CD8-positive, alpha-beta memory T cell (primary cell): ENCODE measurements at regions not wholly inside any gene's neighbourhood (a gene's known extent, or its start where the extent isn't known, plus 50 kb on each side); places are given as distances from the start of the nearest gene placed in this dataset.
"Not testable (repeated sequence)": the region's sequence is repeated elsewhere in the genome, so short reads cannot be mapped to it uniquely, and the experiment has no call there.

Source experiments
- CTCF ChIA-PET: fragments of 350-600 bp; sonication (Branson Sonifier 250); formaldehyde crosslinking; loops from one replicate; lab custom pipeline; 2021; ENCODE audit warnings: antibody characterized with exemption; lab: Charles Lee
- POLR2A ChIA-PET: fragments of 350-600 bp; sonication (Branson Sonifier 250); formaldehyde crosslinking; loops from one replicate; lab custom pipeline; 2021; ENCODE audit warnings: antibody characterized with exemption; lab: Charles Lee
- DNase-seq, 5 donors: peaks; one replicate each; pipeline versions ENCODE4 v3.0.0 to v3.0.0-alpha.2; 2020 to 2022; ENCODE audit warnings: mixed read lengths in 1 of 5
- H3K27ac ChIP-seq: one replicate; pipeline ENCODE4 v1.7.0; 2013; ENCODE audit warnings: low read depth, mild to moderate bottlenecking, low read length, moderate library complexity
- H3K27me3 ChIP-seq: 2 replicates; pipeline ENCODE4 v1.7.0; 2013; ENCODE audit warnings: low read length, mild to moderate bottlenecking; ENCODE audit not compliant: insufficient read depth, poor library complexity, severe bottlenecking
- H3K36me3 ChIP-seq: 2 replicates; pipeline ENCODE4 v1.7.0; 2013; ENCODE audit warnings: mild to moderate bottlenecking, low read length, moderate library complexity; ENCODE audit not compliant: insufficient read depth
- H3K4me1 ChIP-seq: 2 replicates; pipeline ENCODE4 v1.7.0; 2013; ENCODE audit warnings: mild to moderate bottlenecking, low read length, moderate library complexity; ENCODE audit not compliant: insufficient read depth
- H3K4me3 ChIP-seq: 2 replicates; pipeline ENCODE4 v1.7.0; 2013; ENCODE audit warnings: mild to moderate bottlenecking, low read length
- H3K9me3 ChIP-seq: 2 replicates; pipeline ENCODE4 v1.7.0; 2013; ENCODE audit warnings: mild to moderate bottlenecking, low read length
- H3K27ac Mint-ChIP-seq, 8 donors: one replicate each; pipeline ENCODE4 v1.8.0; 2020 to 2021; ENCODE audit warnings: mixed read lengths in 8 of 8, mild to moderate bottlenecking in 6 of 8, inconsistent platforms in 3 of 8, moderate library complexity in 3 of 8
- H3K27me3 Mint-ChIP-seq, 2 donors: one replicate each; pipeline ENCODE4 v1.8.0; 2020 to 2021; ENCODE audit warnings: mixed read lengths in 2 of 2, mild to moderate bottlenecking in 1 of 2, moderate library complexity in 1 of 2
- H3K36me3 Mint-ChIP-seq, 3 donors: one replicate each; pipeline ENCODE4 v1.8.0; 2020 to 2021; ENCODE audit warnings: mixed read lengths in 3 of 3, inconsistent platforms in 1 of 3, mild to moderate bottlenecking in 1 of 3
- H3K4me1 Mint-ChIP-seq, 3 donors: one replicate each; pipeline ENCODE4 v1.8.0; 2020 to 2021; ENCODE audit warnings: mixed read lengths in 3 of 3, inconsistent platforms in 1 of 3, mild to moderate bottlenecking in 1 of 3
- H3K4me3 Mint-ChIP-seq, 7 donors: one replicate each; pipeline ENCODE4 v1.8.0; 2020 to 2021; ENCODE audit warnings: mixed read lengths in 7 of 7, mild to moderate bottlenecking in 6 of 7, moderate library complexity in 4 of 7, inconsistent platforms in 2 of 7
- H3K9me3 Mint-ChIP-seq, 5 donors: one replicate each; pipeline ENCODE4 v1.8.0; 2020 to 2022; ENCODE audit warnings: mixed read lengths in 5 of 5, mild to moderate bottlenecking in 3 of 5, moderate library complexity in 2 of 5, inconsistent platforms in 1 of 5

GRCh38 chr10:35874311-35875015, 232.4 kb upstream of the FZD8 start:
- H3K9me3 Mint-ChIP-seq, result peaks cover 0 to 5% (median 3%) of the 10 kb centered on the region in 5 donors
- H3K27me3 Mint-ChIP-seq, result no peaks in the 10 kb centered on the region
- no peak overlapping the region for H3K27ac Mint-ChIP-seq
- no peak for DNase-seq
- no peak overlapping the region for H3K4me3 Mint-ChIP-seq
- Histone ChIP-seq H3K36me3 (no peaks in the 10 kb centered on the region), H3K27me3 (no peaks in the 10 kb centered on the region), H3K4me3 (no peak overlapping the region), H3K9me3 (no peaks in the 10 kb centered on the region), H3K4me1 (no peaks in the 10 kb centered on the region), H3K27ac (no peak overlapping the region)
- no peaks in the 10 kb centered on the region for H3K4me1 Mint-ChIP-seq
- no peaks in the 10 kb centered on the region for H3K36me3 Mint-ChIP-seq
- POLR2A ChIA-PET, result no interaction called here
- CTCF ChIA-PET, result no interaction called here

GRCh38 chr10:35872671-35873070, 230.6 kb upstream of the FZD8 start:
- CTCF ChIA-PET, result no interaction called here
- Histone ChIP-seq H3K9me3 (no peaks in the 10 kb centered on the region), H3K27ac (no peak overlapping the region), H3K36me3 (no peaks in the 10 kb centered on the region), H3K4me1 (no peaks in the 10 kb centered on the region), H3K27me3 (no peaks in the 10 kb centered on the region), H3K4me3 (no peak overlapping the region)
- POLR2A ChIA-PET, result no interaction called here
- Mint-ChIP-seq H3K27ac (no peak overlapping the region), H3K4me1 (no peaks in the 10 kb centered on the region), H3K9me3 (peaks cover 0 to 5% (median 3%) of the 10 kb centered on the region in 5 donors), H3K27me3 (peaks cover 0 to 2% of the 10 kb centered on the region in 2 donors), H3K4me3 (no peak overlapping the region), H3K36me3 (no peaks in the 10 kb centered on the region)
- DNase-seq, result no peak

GRCh38 chr10:35870665-35871310, 228.7 kb upstream of the FZD8 start:
- no peaks in the 10 kb centered on the region for H3K36me3 Mint-ChIP-seq
- H3K27me3 ChIP-seq, result no peaks in the 10 kb centered on the region
- no peaks in the 10 kb centered on the region for H3K36me3 ChIP-seq
- H3K9me3 ChIP-seq, result no peaks in the 10 kb centered on the region
- no peaks in the 10 kb centered on the region for H3K4me1 Mint-ChIP-seq
- no peaks in the 10 kb centered on the region for H3K4me1 ChIP-seq
- H3K4me3 ChIP-seq, result no peak overlapping the region
- H3K27ac Mint-ChIP-seq, result no peak overlapping the region
- H3K27me3 Mint-ChIP-seq, result peaks cover 0 to 2% of the 10 kb centered on the region in 2 donors
- ChIA-PET CTCF (no interaction called here), POLR2A (no interaction called here)
- H3K27ac ChIP-seq, result no peak overlapping the region
- H3K9me3 Mint-ChIP-seq, result peaks cover 0 to 8% (median 4%) of the 10 kb centered on the region in 5 donors
- no peak overlapping the region for H3K4me3 Mint-ChIP-seq
- DNase-seq, result no peak

GRCh38 chr10:35858676-35859283, 216.7 kb upstream of the FZD8 start:
- H3K36me3 ChIP-seq, H3K4me1 Mint-ChIP-seq, H3K27ac Mint-ChIP-seq, H3K27ac ChIP-seq, H3K4me3 ChIP-seq, H3K9me3 ChIP-seq, H3K4me3 Mint-ChIP-seq, H3K27me3 ChIP-seq, H3K36me3 Mint-ChIP-seq, DNase-seq, CTCF ChIA-PET, POLR2A ChIA-PET, H3K4me1 ChIP-seq, H3K27me3 Mint-ChIP-seq: not testable (repeated sequence)
- peaks cover 0 to 12% (median 11%) of the 10 kb centered on the region in 5 donors for H3K9me3 Mint-ChIP-seq

GRCh38 chr10:35857860-35858259, 215.8 kb upstream of the FZD8 start:
- Mint-ChIP-seq H3K27ac (no peak overlapping the region), H3K36me3 (no peaks in the 10 kb centered on the region), H3K9me3 (peaks cover 0 to 12% (median 12%) of the 10 kb centered on the region in 5 donors), H3K27me3 (no peaks in the 10 kb centered on the region), H3K4me3 (no peak overlapping the region), H3K4me1 (no peaks in the 10 kb centered on the region)
- Histone ChIP-seq H3K4me1 (no peaks in the 10 kb centered on the region), H3K4me3 (no peak overlapping the region), H3K9me3 (no peaks in the 10 kb centered on the region), H3K36me3 (no peaks in the 10 kb centered on the region), H3K27ac (no peak overlapping the region), H3K27me3 (no peaks in the 10 kb centered on the region)
- ChIA-PET POLR2A (no interaction called here), CTCF (no interaction called here)
- DNase-seq, result no peak

GRCh38 chr10:35855155-35855947, 213.3 kb upstream of the FZD8 start:
- no peaks in the 10 kb centered on the region for H3K4me1 ChIP-seq
- H3K4me3 Mint-ChIP-seq, result no peak overlapping the region
- no peak overlapping the region for H3K27ac ChIP-seq
- no peaks in the 10 kb centered on the region for H3K36me3 Mint-ChIP-seq
- H3K27me3 ChIP-seq, result no peaks in the 10 kb centered on the region
- peaks cover 0 to 16% (median 9%) of the 10 kb centered on the region in 5 donors for H3K9me3 Mint-ChIP-seq
- H3K36me3 ChIP-seq, result no peaks in the 10 kb centered on the region
- no peak overlapping the region for H3K27ac Mint-ChIP-seq
- H3K4me1 Mint-ChIP-seq, result no peaks in the 10 kb centered on the region
- POLR2A ChIA-PET, result no interaction called here
- H3K27me3 Mint-ChIP-seq, result no peaks in the 10 kb centered on the region
- DNase-seq, result no peak
- CTCF ChIA-PET, result no interaction called here
- H3K9me3 ChIP-seq, result no peaks in the 10 kb centered on the region
- no peak overlapping the region for H3K4me3 ChIP-seq

- H3K4me1 Mint-ChIP-seq, result no peaks in the 10 kb centered on the region
- Histone ChIP-seq H3K36me3 (no peaks in the 10 kb centered on the region), H3K9me3 (no peaks in the 10 kb centered on the region), H3K27ac (no peak overlapping the region), H3K27me3 (no peaks in the 10 kb centered on the region), H3K4me1 (no peaks in the 10 kb centered on the region), H3K4me3 (no peak overlapping the region)
- no peak overlapping the region for H3K4me3 Mint-ChIP-seq
- no peak for DNase-seq
- ChIA-PET CTCF (no interaction called here), POLR2A (no interaction called here)
- peaks cover 0 to 16% (median 9%) of the 10 kb centered on the region in 5 donors for H3K9me3 Mint-ChIP-seq
- no peaks in the 10 kb centered on the region for H3K27me3 Mint-ChIP-seq
- no peak overlapping the region for H3K27ac Mint-ChIP-seq
- no peaks in the 10 kb centered on the region for H3K36me3 Mint-ChIP-seq
Observed at GRCh38 chr10:35854661-35855060, 212.6 kb upstream of the FZD8 start.

- H3K27ac ChIP-seq, result no peak overlapping the region
- no peak overlapping the region for H3K27ac Mint-ChIP-seq
- no peaks in the 10 kb centered on the region for H3K27me3 ChIP-seq
- no peaks in the 10 kb centered on the region for H3K4me1 ChIP-seq
- H3K36me3 ChIP-seq, result no peaks in the 10 kb centered on the region
- no peaks in the 10 kb centered on the region for H3K36me3 Mint-ChIP-seq
- H3K4me1 Mint-ChIP-seq, result no peaks in the 10 kb centered on the region
- H3K9me3 ChIP-seq, result no peaks in the 10 kb centered on the region
- no peak for DNase-seq
- POLR2A ChIA-PET, result no interaction called here
- peaks cover 4 to 11% (median 5%) of the 10 kb centered on the region in 5 donors for H3K9me3 Mint-ChIP-seq
- CTCF ChIA-PET, result no interaction called here
- H3K4me3 ChIP-seq, result no peak overlapping the region
- H3K4me3 Mint-ChIP-seq, result no peak overlapping the region
- H3K27me3 Mint-ChIP-seq, result peaks cover 0 to 3% of the 10 kb centered on the region in 2 donors
Observed at GRCh38 chr10:35852721-35853120, 210.6 kb upstream of the FZD8 start.
